Thymus (tissue), 11 donors: ENCODE measurements at regions not wholly inside any gene's neighbourhood (a gene's known extent, or its start where the extent isn't known, plus 50 kb on each side); places are given as distances from the start of the nearest gene placed in this dataset.

Source experiments
- DNase-seq, 9 donors: peaks; one replicate each; pipeline ENCODE4 v3.0.0-alpha.2; 2013; ENCODE audit warnings: low spot score in 9 of 9, low read depth in 6 of 9, missing footprints in 1 of 9
- H3K27ac ChIP-seq, 2 donors: one replicate each; pipeline ENCODE4 v1.5.1; 2013; ENCODE audit warnings: control low read depth in 1 of 2, low read depth in 1 of 2, low read length in 1 of 2, mild to moderate bottlenecking in 1 of 2, moderate library complexity in 1 of 2
- H3K27me3 ChIP-seq, 2 donors: one replicate each; pipeline ENCODE4 v1.5.1; 2013; ENCODE audit warnings: low read length in 1 of 2; ENCODE audit not compliant: control insufficient read depth in 2 of 2, insufficient read depth in 1 of 2
- H3K36me3 ChIP-seq, 2 donors: one replicate each; pipeline ENCODE4 v1.5.1; 2013; ENCODE audit warnings: low read length in 1 of 2, mild to moderate bottlenecking in 1 of 2, moderate library complexity in 1 of 2; ENCODE audit not compliant: control insufficient read depth in 2 of 2, insufficient read depth in 2 of 2
- H3K4me1 ChIP-seq, 2 donors: one replicate each; pipeline ENCODE4 v1.5.1; 2013; ENCODE audit warnings: low read length in 2 of 2; ENCODE audit not compliant: control insufficient read depth in 2 of 2, insufficient read depth in 2 of 2
- H3K4me3 ChIP-seq, 2 donors: one replicate each; pipeline ENCODE4 v1.5.1; 2013; ENCODE audit warnings: low read length in 2 of 2, control low read depth in 1 of 2, mild to moderate bottlenecking in 1 of 2
- H3K9me3 ChIP-seq, 2 donors: one replicate each; pipeline ENCODE4 v1.5.1; 2013; ENCODE audit warnings: low read length in 1 of 2, mild to moderate bottlenecking in 1 of 2; ENCODE audit not compliant: control insufficient read depth in 2 of 2, insufficient read depth in 1 of 2
- WGBS: extraction: QIAGEN DNeasy Blood & Tissue Kit; methylation state at CpG from one replicate; pipeline ENCODE4 v1.1.7; 2013; 5-methylcytosine and 5-hydroxymethylcytosine counted together
- donor health status: healthy.

- 95% methylated on average over 2 of the region's 2 CpGs for WGBS
- Histone ChIP-seq H3K4me1 (no peaks in the 10 kb centered on the region), H3K4me3 (no peak overlapping the region), H3K9me3 (peaks cover 1 to 7% of the 10 kb centered on the region in 2 donors), H3K27me3 (no peaks in the 10 kb centered on the region), H3K36me3 (no peaks in the 10 kb centered on the region), H3K27ac (no peak overlapping the region)
- no peak for DNase-seq
These were observed 541.3 kb upstream of the LRRTM4 start for GRCh38 chr2:78063246-78064020.

DNA sequence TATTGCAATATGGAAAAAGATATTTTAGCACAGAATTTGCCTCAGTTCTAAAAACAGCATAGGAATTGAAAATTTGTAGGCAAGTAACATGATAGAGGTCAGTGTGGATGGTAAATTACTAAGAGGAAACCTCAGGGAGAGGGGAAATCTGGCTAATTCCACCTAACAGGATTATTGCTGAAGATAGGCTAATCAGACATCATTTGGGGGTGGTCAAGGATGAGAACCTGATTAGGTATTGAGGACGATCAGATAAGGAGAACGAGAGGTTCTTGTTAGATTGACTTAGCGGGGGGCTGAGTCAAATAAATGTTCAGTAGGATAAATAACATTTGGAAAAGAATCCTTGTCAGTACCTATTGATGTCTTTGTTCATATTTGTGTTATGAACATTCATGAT is 543.2 kb upstream of the LRRTM4 start:
- WGBS, result 90% methylated on average over 3 of the region's 3 CpGs
- Histone ChIP-seq H3K36me3 (no peaks in the 10 kb centered on the region), H3K27ac (no peak overlapping the region), H3K4me3 (no peak overlapping the region), H3K9me3 (peaks cover 1 to 4% of the 10 kb centered on the region in 2 donors), H3K4me1 (no peaks in the 10 kb centered on the region), H3K27me3 (no peaks in the 10 kb centered on the region)
- DNase-seq, result no peak

DNA sequence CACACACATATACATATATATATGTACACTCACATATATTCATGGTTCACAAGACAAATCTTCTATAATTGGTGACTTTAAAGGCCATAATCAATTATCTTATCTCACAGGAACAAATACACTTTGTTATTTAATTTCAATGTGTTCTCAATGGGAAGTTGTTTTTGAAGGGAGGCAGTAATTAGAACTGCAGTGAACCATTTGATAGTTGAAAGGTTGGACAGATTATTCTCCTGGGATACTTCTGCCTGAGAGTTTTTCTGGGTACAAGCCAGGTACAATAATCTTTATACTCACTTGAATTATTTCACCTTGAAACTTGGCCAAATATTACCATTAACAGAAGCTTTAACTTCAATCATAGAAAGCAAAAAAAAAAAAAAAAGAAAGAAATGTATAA is 546.6 kb upstream of the LRRTM4 start:
- Histone ChIP-seq H3K4me1 (no peaks in the 10 kb centered on the region), H3K27ac (no peak overlapping the region), H3K9me3 (no peaks in the 10 kb centered on the region), H3K4me3 (no peak overlapping the region), H3K36me3 (no peaks in the 10 kb centered on the region), H3K27me3 (no peaks in the 10 kb centered on the region)
- DNase-seq, result no peak

- H3K4me1 ChIP-seq, result no peaks in the 10 kb centered on the region
- WGBS, result 84% methylated on average over 3 of the region's 3 CpGs
- no peaks in the 10 kb centered on the region for H3K27me3 ChIP-seq
- H3K27ac ChIP-seq, result no peak overlapping the region
- H3K9me3 ChIP-seq, result no peaks in the 10 kb centered on the region
- no peaks in the 10 kb centered on the region for H3K36me3 ChIP-seq
- H3K4me3 ChIP-seq, result no peak overlapping the region
- no peak for DNase-seq
These were observed 548.5 kb upstream of the LRRTM4 start for GRCh38 chr2:78070693-78071092.

- 69% methylated on average over 4 of the region's 4 CpGs for WGBS
- Histone ChIP-seq H3K9me3 (no peaks in the 10 kb centered on the region), H3K27ac (no peak overlapping the region)
These were observed 555.5 kb upstream of the LRRTM4 start for GRCh38 chr2:78077633-78078032.

DNA sequence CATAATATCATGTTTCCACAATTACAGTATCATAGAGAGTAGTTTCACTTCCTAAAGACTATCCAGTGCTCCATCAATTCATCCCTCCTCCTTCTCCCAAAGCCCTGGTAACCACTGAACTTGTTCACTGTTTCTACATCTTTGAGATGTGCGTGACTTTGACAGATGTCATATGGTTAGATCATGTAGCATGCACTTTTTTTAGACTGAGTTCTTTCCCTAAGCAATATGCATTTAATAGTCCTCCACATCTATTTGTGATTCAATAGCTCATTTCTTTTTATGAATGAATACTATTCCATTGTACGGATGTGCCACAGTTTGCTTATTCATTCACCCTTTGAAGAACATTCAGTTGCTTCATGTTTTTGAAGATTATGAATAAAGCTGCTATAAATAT is 560.4 kb upstream of the LRRTM4 start:
- WGBS, result 93% methylated on average over 2 of the region's 2 CpGs
- Histone ChIP-seq H3K4me3 (no peak overlapping the region), H3K4me1 (no peaks in the 10 kb centered on the region), H3K9me3 (no peaks in the 10 kb centered on the region), H3K27ac (no peak overlapping the region), H3K36me3 (no peaks in the 10 kb centered on the region), H3K27me3 (no peaks in the 10 kb centered on the region)
- no peak for DNase-seq

More at GRCh38 chr2:78077633-78078032, 555.5 kb upstream of the LRRTM4 start:
- H3K36me3 ChIP-seq, result no peaks in the 10 kb centered on the region
- no peaks in the 10 kb centered on the region for H3K27me3 ChIP-seq
- H3K4me1 ChIP-seq, result no peaks in the 10 kb centered on the region
- no peak for DNase-seq
- no peak overlapping the region for H3K4me3 ChIP-seq

DNA sequence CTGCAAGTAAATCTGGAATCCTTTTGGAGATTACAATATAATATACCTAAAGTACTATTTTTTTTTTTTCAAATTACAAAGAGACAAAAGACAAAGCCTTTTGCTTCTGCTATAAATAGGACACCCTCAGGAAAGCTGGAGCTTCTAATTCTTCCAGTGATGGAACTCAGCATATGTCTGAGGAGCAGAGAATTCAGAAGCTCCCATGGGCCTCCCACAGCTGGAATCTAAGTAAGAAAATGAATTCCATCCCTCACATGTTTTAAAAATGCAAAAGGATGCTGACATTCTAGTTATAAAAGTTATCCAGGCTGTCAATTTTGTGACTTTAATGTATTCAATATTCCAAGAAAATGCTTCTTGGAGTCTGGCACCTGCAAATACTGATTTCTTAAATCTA is 571.3 kb upstream of the LRRTM4 start:
- DNase-seq, result no peak
- no peak overlapping the region for H3K27ac ChIP-seq
- H3K4me1 ChIP-seq, result no peaks in the 10 kb centered on the region
- no peaks in the 10 kb centered on the region for H3K27me3 ChIP-seq
- no peak overlapping the region for H3K4me3 ChIP-seq
- no peaks in the 10 kb centered on the region for H3K9me3 ChIP-seq
- no peaks in the 10 kb centered on the region for H3K36me3 ChIP-seq

GRCh38 chr2:78109272-78109671 is 587.1 kb upstream of the LRRTM4 start:
- no peaks in the 10 kb centered on the region for H3K4me1 ChIP-seq
- no peak overlapping the region for H3K27ac ChIP-seq
- DNase-seq, result no peak
- no peak overlapping the region for H3K4me3 ChIP-seq
- peaks cover 0 to 31% of the 10 kb centered on the region in 2 donors for H3K9me3 ChIP-seq
- 64% methylated on average over 3 of the region's 3 CpGs for WGBS
- H3K27me3 ChIP-seq, result no peaks in the 10 kb centered on the region
- no peaks in the 10 kb centered on the region for H3K36me3 ChIP-seq

- DNase-seq, result no peak
- Histone ChIP-seq H3K36me3 (no peaks in the 10 kb centered on the region), H3K27me3 (no peaks in the 10 kb centered on the region), H3K4me3 (no peak overlapping the region), H3K9me3 (peaks cover 0 to 5% of the 10 kb centered on the region in 2 donors), H3K27ac (no peak overlapping the region), H3K4me1 (no peaks in the 10 kb centered on the region)
- 91% methylated on average over 3 of the region's 3 CpGs for WGBS
These were observed 593.1 kb upstream of the LRRTM4 start for GRCh38 chr2:78115291-78115690.
